Left lung (tissue), 4 donors: ENCODE measurements at regions not wholly inside any gene's neighbourhood (a gene's known extent, or its start where the extent isn't known, plus 50 kb on each side); places are given as distances from the start of the nearest gene placed in this dataset.

Experiments
- ATAC-seq: fragments of 200-7000 bp; cut with Tn5 transposase; one replicate; pipeline ENCODE4 v1.9.1; 2020; ENCODE audit warnings: moderate library complexity
- DNase-seq, 4 donors: peaks; one replicate each; pipeline ENCODE4 v3.0.0-alpha.2; 2013 to 2020
- H3K27ac ChIP-seq, 2 donors: fragments of 200-600 bp; sonication (generic) in 1 of 2; one replicate each; pipeline versions ENCODE4 v1.5.0 to v1.8.0; 2020 to 2021
- H3K27me3 ChIP-seq, 2 donors: fragments of 200-600 bp; sonication (generic) in 1 of 2; one replicate each; pipeline versions ENCODE4 v1.5.0 to v1.8.0; 2020 to 2021
- H3K36me3 ChIP-seq, 2 donors: fragments of 200-600 bp; sonication (generic) in 1 of 2; one replicate each; pipeline versions ENCODE4 v1.5.0 to v1.8.0; 2020 to 2021
- H3K4me1 ChIP-seq, 2 donors: fragments of 200-600 bp; one replicate each; pipeline ENCODE4 v1.8.0; 2021
- H3K4me3 ChIP-seq, 2 donors: fragments of 200-600 bp; sonication (generic) in 1 of 2; one replicate each; pipeline versions ENCODE4 v1.5.0 to v1.8.0; 2020 to 2021; ENCODE audit warnings: mild to moderate bottlenecking in 1 of 2
- H3K9me3 ChIP-seq, 2 donors: fragments of 200-600 bp; sonication (generic) in 1 of 2; one replicate each; pipeline versions ENCODE4 v1.5.0 to v1.8.0; 2020 to 2021
- CTCF ChIP-seq, 2 donors: fragments of 200-600 bp; sonication (generic) in 1 of 2; IDR thresholded peaks; one replicate each; pipeline versions ENCODE4 v1.5.0 to v1.8.0; 2021; ENCODE audit warnings: antibody characterized with exemption in 2 of 2
- intact Hi-C, 2 donors: fragments of 100-400 bp; cut with DNase I; formaldehyde crosslinking; loops; one replicate each; pipeline versions ENCODE4 v1.11.2 to v1.14.2; 2022
- donor health status: DM: no; HTN: yes; CAD: no.
- donor health status: DM: no; HTN: no; CAD: no.

DNA sequence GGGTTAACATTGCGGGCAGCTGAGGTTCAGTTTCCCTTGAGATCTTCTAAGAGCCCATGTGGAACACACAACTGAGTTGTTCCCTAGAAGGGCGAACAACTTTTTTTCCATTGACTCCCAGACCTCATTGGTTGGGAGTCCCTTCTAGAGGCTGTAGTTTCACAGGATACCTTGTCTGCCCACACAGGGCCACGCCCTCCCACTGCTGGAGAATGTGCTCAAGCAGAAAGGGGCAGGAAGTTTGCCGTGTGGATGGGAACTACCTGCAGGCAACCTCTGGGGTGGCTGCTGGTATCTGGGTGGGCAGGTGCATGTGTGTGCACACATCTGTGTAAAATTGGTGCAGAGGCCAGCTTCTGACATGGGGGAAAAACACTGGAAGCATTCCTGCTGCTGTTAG, 178.8 kb upstream of the PSMD7 start:
- H3K27me3 ChIP-seq = no peaks in the 10 kb centered on the region
- H3K9me3 ChIP-seq = no peaks in the 10 kb centered on the region
- TF ChIP-seq CTCF (IDR thresholded peaks at IDR 0.05) = no peak
- ATAC-seq (no peak), DNase-seq (no peak)
- H3K4me1 ChIP-seq = no peaks in the 10 kb centered on the region
- H3K27ac ChIP-seq = no peak overlapping the region
- no peak overlapping the region for H3K4me3 ChIP-seq
- no peaks in the 10 kb centered on the region for H3K36me3 ChIP-seq
- intact Hi-C loops = no loop called here

- Histone ChIP-seq H3K36me3 (no peaks in the 10 kb centered on the region), H3K4me1 (no peaks in the 10 kb centered on the region), H3K4me3 (no peak overlapping the region), H3K27me3 (no peaks in the 10 kb centered on the region), H3K27ac (no peak overlapping the region), H3K9me3 (no peaks in the 10 kb centered on the region)
- TF ChIP-seq CTCF (IDR thresholded peaks at IDR 0.05) = no peak
- no peak for ATAC-seq
- DNase-seq = no peak
- intact Hi-C loops = no loop called here
These were observed 183.1 kb upstream of the PSMD7 start for GRCh38 chr16:74113545-74113944.

DNA sequence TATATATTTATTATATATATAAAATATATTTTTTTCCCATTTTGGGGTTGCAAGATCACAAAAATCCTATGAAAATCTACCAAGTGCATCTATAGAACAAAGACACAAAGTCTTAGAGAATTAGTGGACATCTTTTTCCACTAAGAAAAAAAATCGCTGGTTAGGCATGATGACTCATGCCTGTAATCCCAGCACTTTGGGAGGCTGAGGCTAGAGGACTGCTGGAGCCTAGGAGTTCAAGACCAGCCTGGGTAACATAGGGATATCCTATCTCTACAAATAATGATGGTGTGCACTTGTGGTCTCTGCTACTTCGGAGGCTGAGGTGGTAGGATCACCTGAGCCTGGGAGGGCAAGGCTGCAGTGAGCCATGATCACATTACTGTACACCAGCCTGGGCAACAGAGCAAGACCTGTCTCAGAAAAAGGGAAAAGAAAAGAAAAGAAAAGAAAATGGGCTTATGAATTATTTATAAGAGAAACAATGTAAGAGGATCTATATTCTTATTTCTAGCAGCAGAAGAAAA, 185.1 kb upstream of the PSMD7 start:
- TF ChIP-seq CTCF (IDR thresholded peaks at IDR 0.05) = no peak
- ATAC-seq (no peak), DNase-seq (no peak)
- Histone ChIP-seq H3K27ac (no peak overlapping the region), H3K4me1 (no peaks in the 10 kb centered on the region), H3K27me3 (no peaks in the 10 kb centered on the region), H3K4me3 (no peak overlapping the region), H3K9me3 (no peaks in the 10 kb centered on the region), H3K36me3 (no peaks in the 10 kb centered on the region)
- intact Hi-C loops = no loop called here

DNA sequence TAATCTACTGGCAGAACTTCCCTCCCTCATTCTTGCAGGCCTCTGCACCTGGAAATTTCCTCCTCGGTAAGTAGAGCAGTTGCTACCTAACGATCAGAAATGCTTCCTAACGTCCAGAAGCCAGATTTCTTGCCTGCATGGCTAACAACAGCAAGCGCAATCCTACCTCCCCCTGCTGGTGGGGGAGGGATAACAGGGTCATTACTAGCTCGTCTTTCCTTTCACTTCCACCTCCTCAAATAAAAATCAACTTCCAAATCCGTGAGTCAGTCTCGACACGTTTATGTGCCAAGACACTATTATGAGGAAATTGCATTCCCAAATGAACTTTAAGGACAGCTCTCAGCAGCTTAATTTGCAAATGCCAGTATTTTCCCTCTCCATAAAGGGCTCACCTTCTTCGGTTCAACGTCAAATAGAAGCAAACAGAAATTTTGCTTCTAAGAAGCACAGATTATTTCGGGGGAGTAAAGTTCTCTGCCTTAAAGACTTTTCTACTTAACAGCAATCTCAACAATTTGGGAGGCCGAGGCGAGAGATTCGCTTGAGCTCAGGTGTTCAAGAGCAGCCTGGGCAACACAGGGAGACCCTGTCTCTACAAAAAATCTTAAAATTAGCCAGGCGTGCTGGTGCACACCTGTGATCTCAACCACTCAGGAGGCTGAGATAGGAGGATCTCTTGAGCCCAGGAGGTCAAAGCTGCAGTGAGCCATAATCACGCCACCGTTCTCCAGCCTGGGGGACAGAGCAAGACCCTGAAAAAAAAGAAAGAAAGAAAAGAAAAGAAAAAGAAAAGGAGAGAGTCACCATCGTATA, 188.6 kb upstream of the PSMD7 start:
- Histone ChIP-seq H3K36me3 (no peaks in the 10 kb centered on the region), H3K4me1 (no peaks in the 10 kb centered on the region), H3K27me3 (no peaks in the 10 kb centered on the region), H3K4me3 (no peak overlapping the region), H3K27ac (no peak overlapping the region), H3K9me3 (no peaks in the 10 kb centered on the region)
- peak in 1 of 4 donors; percentile 24 for DNase-seq
- intact Hi-C loops = no loop called here
- peak; percentile 30 to 34 for TF ChIP-seq CTCF (IDR thresholded peaks at IDR 0.05)
- ATAC-seq = peak; percentile 90

- TF ChIP-seq CTCF (IDR thresholded peaks at IDR 0.05) = no peak
- no peak overlapping the region for H3K27ac ChIP-seq
- no peak overlapping the region for H3K4me3 ChIP-seq
- DNase-seq (no peak), ATAC-seq (no peak)
- no peaks in the 10 kb centered on the region for H3K36me3 ChIP-seq
- H3K9me3 ChIP-seq = no peaks in the 10 kb centered on the region
- no peaks in the 10 kb centered on the region for H3K4me1 ChIP-seq
- intact Hi-C loops = no loop called here
- no peaks in the 10 kb centered on the region for H3K27me3 ChIP-seq
These were observed 192.6 kb upstream of the PSMD7 start for GRCh38 chr16:74104022-74104421.
